Fibroblast of skin of scalp (primary cell): ENCODE measurements at regions not wholly inside any gene's neighbourhood (a gene's known extent, or its start where the extent isn't known, plus 50 kb on each side); places are given as distances from the start of the nearest gene placed in this dataset.

Source experiments
- DNase-seq: peaks from one replicate; pipeline ENCODE4 v3.0.0-alpha.2; 2013

DNA sequence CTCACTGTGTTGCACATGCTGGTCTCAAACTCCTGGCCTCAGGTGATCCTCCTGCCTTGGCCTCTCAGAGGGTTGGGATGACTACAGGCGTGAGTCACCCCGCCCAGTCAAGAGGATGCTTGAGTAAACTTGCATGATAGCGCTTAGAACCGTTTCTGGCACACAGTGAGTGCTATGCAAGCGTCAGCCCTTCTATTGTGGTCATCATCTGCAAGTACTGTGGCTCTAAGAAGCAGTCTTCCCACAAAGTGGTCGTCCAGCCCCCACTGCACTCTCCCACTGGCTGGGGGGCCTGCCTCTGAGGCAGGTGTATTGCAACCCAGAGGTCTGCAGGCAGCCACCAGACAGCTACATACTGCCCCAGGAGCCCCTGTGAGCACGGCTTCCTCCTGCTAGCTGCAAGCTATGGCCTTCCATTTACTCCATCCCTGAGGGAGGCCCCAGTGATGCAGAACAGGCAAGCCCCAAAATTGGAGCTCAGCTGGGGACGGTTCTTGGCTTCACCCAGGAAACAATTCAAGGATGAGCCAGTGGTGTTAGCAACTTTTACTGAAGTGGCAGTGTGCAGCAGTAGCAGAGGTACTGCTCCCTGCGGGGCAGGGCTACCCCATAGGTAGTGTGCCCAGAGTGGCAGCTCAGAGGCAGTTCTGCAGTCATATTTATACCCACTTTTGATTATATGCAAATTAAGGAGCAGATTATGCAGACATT is 95.4 kb downstream of the LSM3 start:
- no peak for DNase-seq

DNA sequence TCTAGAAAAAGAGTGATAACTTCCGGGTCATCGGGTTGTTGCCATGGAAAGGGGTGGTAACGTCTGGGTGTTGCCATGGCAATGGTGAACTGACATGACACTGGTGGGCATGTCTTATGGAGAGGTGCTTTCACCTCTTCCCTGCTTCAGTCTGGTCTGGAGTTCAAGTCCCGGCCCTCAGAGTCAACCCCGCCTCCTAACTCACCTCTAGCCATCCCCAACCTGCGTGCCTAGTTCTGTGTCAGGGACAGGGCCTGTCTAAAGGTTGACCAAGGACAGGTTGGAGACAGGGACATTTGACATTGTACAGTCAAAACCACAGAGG is 96.0 kb downstream of the LSM3 start:
- DNase-seq, result no peak

DNA sequence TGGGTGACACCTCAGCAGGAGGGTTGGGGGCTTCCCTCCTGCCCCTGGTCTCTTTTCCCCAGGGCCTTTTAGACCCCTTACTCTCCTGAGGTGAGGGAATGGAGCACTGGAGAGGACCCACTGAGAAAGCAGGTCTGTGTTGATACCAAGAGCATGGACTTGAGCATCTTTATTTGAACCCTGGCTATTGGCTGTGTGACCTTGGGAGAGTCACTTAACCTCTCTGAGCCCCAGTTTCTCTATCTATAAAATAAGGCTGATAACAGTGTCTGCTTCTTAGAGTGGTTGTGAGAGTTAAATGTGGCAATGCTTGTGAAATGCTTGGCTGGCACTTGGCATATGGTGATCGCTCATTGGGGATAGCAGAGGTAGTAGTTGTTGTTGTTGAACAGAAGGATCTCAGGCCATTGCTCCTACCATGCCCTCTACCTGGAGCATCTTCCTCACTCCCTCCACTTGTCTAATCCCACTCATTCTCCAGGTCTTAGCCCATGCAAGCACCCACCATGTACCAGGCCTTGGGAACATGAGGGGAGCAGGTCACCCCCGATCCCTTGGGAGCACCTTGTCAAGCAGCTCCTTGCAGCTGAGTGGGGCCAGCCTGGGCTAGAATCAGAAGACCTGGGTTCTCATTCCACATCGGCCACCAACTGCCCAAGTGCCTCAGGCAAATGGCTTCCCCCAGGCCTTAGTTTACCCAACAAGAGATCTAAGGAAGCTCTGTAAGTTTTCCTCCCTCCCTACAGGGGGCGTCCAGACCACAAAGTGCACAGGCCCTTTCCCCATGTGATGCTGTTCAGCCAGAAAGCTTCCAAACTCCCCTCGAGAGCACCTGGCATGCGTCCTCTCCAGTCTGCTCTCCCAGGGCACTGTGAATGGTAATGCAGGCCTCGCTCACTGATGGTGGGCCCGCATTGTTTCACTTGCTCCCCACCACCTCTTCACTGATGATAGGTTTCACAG is 96.7 kb downstream of the LSM3 start:
- DNase-seq, result no peak

DNA sequence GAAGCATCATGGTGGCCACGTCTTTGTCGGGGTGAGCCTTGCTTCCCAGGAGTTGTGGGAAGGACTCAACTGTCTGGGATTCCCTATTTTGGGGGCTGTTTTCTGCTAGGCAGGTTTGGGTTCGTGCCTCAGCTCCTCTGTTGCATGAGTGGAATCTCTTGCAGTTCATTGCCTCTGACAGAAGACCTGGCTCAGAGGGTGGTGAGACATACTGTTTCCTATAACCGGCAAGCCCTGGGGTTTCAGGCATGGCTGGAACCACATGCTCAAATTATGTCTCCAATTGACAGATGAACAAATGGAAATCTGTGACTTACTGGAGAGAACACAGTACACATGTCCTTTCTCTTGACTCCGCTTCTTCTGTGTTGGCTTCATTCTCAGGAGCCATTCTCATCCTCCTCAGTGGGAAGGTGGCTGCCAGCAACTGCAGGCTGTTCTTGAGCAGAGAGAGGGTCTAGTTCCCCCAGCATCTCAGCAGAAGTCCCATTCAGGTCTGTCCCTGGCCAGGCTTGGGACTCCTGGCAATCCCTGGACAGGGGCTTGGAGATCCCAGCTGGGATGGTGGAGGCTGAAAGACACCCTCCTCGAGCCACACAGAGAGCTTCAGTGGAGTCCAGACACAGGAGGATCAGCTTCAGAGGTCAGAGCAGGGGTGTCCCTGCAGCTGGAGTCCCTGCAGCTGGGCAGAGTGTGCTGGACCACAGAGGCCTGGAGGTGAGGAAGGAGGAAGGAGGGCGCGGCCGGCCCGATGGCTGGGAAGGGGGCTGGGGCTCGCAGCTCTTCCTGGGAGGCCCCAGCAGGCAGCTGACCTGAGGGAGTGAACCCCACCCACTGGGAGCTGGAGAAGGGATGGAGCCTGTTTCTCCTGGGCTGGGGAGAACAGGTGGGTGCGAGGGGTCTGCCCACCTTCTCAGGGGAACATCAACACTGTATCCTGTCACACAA is 97.6 kb downstream of the LSM3 start:
- no peak for DNase-seq

DNA sequence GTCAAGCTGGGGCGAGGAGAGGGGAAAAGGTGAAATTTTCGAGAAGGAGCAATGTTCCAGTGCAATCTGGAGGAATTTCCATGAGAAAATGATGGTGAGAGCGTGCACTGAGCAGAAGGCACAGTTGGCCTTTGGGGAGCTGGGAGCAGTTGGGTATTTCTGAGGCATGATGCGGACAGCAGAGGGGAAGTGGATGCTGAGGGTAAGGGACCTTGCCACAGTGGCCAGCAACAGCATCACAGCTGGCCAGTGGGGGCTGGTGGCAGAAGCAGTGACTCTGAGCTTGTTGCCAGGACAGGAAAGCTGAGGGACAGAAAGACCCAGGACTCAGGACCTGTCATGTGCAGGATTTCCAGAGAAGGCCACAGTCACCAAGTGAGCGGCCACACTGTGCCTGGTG is 98.9 kb downstream of the LSM3 start:
- DNase-seq, result no peak

DNA sequence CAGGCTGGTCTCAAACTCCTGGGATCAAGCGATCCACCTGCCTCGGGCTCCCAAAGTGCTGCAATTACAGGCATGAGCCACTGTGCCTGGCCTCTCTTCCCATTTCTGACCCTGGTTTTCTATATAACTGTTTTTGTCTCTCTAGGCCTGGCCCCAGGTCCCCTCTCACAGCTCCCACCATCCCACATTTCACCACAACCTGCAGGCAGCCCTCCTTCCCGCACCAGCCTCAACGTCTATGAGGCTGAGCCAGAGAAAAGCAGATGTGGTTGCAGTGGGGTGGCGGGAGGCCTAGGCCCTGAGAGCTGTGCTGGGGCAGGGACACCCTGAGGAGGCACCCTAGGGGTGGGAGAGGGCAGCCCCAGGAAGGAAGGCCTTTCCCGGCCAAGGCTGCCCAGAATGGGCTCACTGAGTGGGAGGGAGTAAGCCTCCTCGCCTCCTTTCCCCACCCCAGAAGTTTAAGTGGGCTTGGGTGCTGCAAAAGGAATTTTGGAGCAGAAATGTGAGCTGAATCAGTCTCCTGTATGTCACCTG is 99.7 kb downstream of the LSM3 start:
- DNase-seq, result no peak

DNA sequence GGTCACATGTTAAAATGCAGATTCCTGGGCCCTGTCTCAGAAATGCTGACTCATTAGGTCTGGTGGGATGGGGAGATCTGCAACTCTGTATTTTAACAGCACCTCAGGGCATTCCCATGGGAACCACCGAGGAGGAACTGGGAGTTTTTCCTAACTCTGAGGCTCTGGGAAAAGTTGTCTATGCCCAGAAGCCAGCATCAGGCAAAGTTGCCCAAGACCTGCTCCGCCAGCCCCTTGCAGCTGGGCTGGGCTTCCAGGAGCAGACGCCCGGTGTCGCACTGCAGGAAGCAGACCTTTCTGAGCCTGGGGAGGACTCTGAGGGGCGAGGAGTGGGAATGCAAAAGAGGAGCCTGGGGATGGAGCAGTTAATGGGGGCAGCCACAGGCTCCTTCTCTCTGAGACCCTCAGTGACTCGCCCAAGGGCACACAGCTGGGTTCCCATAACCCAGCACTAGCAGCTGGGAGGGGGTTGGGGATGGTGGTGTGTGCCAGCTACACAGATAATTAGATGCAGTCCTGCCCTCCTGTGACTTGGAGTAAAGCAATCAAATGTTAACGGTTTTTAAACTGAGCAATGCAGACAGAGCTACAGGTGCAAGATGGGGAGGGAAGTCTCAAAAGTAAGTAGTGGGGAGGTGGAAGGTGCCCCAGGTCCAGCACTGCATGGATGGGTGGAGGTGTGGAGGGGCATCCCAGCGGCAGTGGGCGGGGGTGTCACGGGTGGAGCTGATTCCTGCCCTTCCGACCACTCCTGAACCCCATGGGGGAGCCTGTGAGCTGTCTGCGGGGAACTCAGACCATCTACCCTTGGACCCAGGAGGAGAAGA is 100.4 kb downstream of the LSM3 start:
- DNase-seq, result peak; percentile 20

DNA sequence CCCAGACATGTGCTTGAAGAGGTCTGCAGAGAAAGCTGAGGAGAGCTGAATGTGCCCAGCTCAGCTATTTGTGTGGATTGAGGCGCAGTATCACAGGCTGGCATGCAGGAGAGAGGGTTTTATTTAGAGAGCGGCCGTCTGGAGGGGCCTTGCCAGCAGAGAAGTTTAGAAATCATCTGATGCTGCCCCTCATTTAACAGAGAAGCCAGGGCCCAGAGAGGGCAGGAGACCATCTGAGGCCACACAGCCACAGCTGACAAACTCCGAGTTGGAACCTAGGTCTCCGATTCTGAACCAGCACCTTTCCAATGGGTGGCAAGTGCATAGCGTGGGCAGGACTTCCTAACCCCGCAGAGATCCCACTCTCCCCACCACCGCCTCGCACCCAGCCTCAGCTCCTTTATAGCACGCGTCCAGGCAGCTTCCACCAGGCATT is 101.0 kb downstream of the LSM3 start:
- no peak for DNase-seq

DNA sequence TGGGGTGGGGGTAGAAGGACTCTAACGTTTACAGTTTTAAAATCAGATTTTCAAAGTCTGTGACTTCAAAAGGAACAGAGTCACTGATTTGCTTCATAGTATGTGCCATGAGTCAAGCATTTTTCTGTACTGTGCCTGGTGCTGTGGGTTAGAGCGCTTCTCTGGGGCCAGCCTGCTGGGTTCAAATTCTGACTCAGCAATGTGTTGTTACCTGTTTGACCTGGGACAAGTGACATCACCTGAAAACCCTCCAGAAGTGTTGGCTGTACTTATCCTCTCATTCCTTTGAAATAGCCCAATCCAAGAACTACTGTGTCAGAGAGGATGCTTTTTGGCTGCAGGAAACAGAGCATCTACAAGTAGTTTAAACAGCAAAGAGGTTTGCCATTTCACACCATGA is 101.7 kb downstream of the LSM3 start:
- no peak for DNase-seq

DNA sequence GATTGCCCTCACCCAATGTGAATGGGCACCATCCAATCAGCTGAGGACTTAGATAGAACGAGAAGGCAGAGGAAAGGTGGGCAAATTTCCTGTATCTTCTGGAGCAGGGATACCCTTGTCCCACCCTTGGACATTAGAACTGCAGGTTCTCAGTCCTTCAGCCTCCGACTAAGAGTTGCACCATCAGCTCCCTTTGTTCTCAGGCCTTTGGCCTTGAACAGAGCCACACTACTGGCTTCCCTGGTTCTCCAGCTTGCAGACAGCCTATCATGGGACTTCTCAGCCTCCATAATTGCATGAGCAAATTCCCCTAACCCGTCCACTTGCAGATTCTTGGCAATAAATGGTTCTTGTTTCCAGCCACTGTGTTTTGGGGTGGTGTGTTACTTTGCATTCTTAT is 102.4 kb downstream of the LSM3 start:
- DNase-seq, result no peak

DNA sequence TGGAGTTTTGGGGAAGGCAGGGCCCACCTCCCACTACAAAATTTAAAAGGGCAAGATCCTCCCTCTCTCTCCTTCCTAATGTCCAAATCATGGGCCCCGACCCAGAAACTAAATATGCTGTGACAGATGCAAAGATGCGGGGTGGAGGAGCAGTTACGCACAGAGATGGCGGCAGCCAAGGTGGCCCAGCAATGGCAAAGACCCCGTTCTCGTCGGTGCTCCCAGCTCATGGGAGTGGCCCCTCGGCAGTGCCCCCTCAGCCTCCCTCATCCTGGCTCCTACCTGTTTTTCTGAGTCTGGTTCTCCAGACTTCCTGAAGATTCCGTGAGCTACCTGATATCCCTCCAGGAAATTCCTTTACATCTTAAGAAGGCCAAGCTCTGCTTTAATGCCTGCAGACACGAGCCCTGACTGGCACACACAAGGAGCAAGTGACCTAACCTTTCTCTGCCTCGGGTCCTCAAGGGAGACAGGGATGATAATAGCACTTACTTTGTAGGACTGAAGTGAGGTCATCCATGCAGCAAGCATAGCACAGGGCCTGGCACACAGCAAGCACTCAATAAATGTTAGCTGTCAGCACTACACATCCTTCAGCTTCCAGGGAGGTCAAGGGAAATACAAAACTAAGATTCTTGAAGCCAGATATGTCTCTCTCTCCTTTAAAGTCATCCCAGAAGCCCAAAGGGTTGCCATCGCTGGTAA is 103.5 kb downstream of the LSM3 start:
- DNase-seq, result no peak

DNA sequence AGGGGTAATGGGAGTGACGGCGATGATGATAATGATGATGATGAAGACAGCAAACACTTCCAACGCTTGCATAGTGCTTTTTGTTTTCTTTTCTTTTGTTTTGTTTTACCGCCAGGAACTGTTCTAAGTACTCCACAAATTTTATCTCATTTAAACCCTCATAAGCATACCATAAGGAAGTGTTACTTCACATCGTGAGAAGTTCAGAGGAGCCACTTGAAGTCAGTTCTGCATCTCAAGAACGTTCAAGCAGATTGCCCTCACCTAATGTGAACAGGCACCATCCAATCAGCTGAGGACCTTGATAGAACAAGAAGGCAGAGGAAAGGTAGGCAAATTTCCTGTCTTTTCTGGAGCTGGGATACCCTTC is 104.1 kb downstream of the LSM3 start:
- DNase-seq, result no peak

DNA sequence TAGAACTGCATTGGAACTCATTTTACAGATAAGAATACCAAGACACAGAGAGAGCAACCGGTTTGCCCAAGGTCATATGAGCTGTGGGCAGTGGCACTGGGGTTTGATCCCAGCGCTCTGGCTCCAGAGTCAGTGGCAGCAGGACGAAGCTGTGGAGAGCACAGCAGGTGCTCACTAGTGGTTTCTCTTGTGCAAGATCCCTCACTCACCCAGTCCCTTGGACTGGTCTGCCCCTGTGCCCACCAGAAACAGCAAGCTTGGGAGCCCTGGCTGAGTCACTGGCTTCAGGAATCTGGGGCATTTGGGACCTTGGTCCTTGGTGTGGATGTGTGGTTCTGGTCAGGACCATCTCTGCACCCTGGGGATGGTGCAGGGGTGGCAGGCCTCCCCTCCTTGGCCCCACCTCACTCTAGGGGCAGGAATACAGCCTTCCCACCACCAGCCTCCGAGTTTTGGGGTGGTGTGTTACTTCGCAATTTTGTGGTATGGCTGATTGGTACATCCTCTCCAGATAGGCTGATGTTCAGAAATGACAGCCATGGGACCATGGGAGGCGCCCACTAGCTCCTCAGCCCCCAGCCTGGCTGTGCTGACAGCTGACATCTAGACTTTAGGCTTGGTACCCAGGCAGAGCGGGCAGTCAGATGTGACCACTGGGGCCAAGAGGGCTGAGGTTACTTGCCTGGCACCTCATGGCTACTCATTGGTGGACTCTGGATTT is 104.6 kb downstream of the LSM3 start:
- no peak for DNase-seq

DNA sequence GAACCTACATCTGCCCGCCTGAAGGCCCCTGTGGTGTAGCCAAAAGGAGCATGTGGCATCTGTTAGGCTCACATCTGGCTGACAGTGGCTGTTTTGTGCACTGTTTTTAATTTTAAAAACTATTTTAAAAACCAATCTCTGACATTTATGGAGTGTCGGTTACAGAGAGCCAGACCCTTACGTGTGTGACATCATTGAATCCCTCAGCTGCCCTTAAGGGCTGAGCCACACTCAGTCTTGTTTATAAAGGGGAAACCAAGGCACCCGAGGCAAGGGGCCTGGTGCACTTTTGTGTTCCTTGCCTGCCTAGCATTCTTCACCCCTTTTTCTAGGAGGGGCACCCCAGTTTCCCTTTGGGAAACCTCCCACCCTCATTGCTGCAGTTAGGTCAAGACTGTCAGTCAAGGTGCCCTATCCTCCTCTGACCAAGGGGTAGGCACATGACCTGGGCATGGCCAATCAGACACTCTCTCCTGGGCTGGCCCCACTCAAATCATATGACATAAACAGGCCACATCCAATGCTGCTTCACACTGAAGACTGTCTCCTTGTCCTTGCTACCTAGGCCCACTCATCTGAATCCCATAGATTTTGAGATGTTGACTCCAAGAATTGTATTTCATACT is 105.3 kb downstream of the LSM3 start:
- no peak for DNase-seq

DNA sequence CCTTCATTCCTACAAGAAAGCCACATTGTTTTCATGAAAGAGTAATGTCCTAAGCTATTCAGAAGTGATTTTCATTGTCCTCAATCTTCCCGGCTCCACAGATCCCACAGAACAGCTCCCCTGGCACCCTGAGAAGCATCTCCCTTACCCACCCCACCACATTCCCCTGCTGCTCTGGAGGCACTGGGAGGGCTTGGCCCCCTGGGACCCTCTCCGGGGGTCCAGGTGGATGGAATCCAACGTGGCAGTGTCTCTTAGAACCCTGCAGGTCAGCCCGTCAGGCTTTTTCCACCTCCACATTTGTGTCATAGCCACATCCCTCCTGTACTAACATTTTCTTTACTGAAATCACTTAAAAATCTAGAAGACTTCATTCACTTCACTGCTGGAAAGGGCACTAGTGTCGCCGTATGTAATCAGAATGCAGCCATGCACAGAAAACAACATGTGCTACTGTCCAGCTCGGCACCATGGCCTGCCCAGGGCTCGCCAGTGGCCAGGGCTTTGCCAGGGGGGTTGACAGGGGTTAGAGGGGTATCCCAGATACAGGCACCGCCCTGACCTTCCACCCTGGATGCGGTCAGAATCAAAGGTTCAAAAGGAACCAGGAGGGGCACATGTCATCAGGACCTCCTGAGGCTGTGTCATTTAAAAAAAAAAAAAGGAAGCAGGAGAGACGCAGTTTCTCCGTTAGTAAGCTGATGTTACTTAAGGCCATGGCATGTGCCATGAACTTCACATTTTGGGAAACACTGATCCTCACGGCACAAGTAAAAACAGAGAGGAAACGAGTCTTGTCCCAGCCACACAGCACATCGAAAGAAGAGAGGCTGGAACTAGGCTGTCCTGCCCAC is 106.3 kb downstream of the LSM3 start:
- DNase-seq, result no peak

DNA sequence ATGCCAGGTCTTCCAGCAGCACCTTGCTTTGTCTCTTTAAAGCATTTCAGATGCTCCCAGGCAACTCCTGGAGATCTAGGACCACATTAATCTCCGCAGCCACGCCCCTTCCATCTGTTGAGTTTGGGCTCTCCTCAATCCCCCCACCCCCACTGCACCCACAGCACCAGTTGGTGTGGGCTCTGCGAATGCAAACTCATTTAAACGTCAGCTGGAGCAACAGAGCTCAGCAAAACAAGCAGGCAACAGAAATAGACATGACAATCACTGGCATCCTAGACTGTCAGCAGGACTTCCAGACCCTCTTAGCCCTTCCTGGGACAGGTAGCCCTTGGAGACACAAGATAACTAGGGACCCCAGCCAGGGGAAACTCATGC is 106.9 kb downstream of the LSM3 start:
- no peak for DNase-seq

DNA sequence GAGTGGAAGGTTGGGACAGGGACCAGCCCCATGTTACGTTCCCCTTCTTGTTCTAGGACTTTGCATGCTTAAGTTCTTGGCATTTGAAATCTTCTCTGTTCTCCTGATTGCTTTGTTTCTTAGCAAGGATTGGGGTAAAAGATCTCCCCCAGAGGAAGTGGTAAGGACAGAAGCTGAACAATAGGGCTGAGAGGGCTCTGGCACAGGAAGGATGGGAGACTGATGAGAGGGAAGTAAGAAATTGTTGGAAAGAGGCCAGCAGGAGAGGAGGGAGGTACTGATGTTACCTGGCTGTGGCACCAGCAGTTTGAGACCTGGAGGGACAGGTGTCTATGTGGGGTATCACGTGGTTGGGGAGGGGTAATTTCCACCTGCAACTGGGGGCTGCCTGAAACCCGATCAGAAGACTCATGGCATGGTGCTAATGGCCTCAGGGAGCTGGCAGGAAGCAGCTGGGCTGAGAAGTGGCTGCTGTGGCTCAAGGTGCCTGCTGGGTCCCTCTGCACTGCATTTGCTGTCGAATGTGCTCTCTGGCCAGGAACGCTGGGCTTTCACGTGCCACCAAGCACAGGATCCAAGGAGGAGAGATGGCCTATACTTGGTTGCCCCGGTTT is 108.4 kb downstream of the LSM3 start:
- DNase-seq, result no peak

DNA sequence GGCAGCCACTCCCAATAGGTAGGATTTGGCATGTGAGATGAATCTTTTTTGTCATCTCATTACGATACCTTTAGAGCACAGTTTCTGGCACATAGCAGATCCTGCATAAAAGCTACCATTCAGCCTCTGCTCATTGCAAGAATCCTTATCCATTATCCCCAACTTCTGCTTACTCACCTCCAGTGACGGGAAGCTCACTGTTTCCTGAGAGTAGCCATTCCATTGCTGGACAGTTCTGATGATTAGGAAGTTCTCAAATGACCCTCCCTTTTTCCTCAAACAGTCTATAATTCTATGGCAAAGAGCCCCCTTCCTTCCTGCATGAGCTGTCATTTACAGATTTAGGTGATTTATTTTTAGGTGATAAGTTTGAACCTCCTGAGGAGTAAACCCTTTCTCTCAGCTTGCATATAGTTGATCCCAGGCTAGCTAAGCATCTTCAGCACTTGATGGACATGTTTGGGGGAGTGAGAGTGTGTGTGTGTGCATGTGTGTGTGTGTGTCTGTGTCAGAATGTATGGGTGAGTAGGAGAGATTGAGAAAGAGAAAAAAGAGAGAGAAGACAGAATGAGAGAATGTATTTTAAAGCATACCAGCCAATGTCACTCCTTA is 109.7 kb downstream of the LSM3 start:
- no peak for DNase-seq
